ENCODE measurements at regions not wholly inside any gene's neighbourhood (a gene's known extent, or its start where the extent isn't known, plus 50 kb on each side); places are given as distances from the start of the nearest gene placed in this dataset.

DNA sequence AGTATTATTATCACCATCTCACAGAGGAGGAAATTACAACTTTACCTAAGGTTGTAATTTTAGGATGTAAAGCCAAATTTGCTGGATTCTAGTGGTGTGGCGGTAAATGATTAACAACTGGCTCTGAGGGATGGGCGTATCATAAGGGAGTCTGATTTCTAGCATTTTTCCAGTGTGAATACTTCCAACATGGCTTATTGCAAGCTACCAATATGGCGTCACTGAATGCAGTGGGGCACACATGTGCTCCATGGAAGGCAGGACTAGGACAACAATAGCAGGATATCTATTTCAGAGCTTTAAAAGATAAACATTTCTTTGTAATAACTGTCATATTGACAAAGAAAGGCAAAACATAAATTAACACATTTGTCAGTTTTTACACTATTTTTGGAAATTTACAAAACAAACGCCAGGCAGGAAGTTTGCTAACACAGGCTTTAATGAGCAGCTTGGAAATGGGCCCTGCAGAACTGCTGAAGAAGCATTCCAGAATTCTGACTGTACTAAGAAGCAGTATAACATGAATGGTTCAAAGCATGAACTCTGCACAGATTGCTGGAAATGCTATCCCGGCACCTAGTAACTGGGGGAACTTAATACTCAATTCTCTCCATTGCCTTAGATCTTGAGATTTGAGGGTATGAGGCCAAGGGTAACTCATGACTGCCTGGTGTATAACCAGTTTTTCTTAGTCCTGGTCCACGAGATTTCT is 439.3 kb upstream of the MAP2 start:
- peak; percentile 21 for DNase-seq (ENCODE audit: low read depth, low spot score)
- TF ChIP-seq, protein P1, sequence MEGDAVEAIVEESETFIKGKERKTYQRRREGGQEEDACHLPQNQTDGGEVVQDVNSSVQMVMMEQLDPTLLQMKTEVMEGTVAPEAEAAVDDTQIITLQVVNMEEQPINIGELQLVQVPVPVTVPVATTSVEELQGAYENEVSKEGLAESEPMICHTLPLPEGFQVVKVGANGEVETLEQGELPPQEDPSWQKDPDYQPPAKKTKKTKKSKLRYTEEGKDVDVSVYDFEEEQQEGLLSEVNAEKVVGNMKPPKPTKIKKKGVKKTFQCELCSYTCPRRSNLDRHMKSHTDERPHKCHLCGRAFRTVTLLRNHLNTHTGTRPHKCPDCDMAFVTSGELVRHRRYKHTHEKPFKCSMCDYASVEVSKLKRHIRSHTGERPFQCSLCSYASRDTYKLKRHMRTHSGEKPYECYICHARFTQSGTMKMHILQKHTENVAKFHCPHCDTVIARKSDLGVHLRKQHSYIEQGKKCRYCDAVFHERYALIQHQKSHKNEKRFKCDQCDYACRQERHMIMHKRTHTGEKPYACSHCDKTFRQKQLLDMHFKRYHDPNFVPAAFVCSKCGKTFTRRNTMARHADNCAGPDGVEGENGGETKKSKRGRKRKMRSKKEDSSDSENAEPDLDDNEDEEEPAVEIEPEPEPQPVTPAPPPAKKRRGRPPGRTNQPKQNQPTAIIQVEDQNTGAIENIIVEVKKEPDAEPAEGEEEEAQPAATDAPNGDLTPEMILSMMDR (IDR thresholded peaks at IDR 0.05; ENCODE audit: low read depth, low read length): no peak
- in situ Hi-C loops (cut with HindIII; ENCODE audit: low sequenced_read_pairs): no loop called here

DNA sequence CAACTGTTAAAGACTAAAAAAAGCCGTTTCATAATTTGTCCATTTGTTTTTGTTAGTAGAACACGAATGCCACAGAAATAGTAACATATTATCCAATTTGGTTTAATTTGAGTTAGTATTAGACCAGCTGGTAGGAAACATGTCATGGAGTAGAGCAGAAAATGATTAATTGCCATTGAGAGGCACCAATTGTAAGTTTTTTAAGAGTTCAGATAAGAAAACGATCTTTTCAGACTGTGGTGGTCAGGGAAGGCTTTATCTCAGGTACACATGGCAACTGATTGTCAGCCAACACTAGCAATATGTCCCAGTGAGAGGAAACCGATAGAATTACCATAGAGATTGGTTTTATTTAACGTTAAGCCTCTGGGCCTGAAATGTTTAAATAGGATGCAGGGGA is 438.2 kb upstream of the MAP2 start:
- in situ Hi-C loops (cut with HindIII; ENCODE audit: low sequenced_read_pairs): no loop called here
- TF ChIP-seq, protein P1 (IDR thresholded peaks at IDR 0.05; ENCODE audit: low read depth, low read length): no peak
- no peak overlapping the region for H3K4me3 ChIP-seq (ENCODE audit: low read depth, low read length)

More for the DNA sequence above, 439.3 kb upstream of the MAP2 start:
- no peak overlapping the region for H3K4me3 ChIP-seq (ENCODE audit: low read depth, low read length)

DNA sequence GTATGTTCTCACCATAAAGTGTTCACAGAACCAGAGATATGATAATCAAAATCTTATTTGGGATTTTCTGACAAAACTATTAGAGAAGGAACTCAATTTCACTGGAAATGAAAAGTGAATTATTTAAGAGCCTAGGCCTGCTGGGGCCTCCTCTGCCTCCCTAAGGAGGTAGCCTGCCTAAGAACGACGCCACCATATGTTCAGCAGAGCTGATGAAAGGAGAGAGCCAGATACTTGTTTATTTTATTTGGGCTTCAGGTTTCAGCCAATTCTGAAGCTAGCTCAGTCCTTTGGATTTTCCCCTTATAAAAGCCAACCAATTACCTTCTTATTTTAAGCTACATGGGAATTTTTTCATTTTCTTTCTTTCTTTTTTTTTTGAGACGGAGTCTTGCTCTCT is 433.1 kb upstream of the MAP2 start:
- TF ChIP-seq, protein P1 (IDR thresholded peaks at IDR 0.05; ENCODE audit: low read depth, low read length): no peak
- DNase-seq (ENCODE audit: low read depth, low spot score): no peak
- in situ Hi-C loops (cut with HindIII; ENCODE audit: low sequenced_read_pairs): no loop called here
- no peak overlapping the region for H3K4me3 ChIP-seq (ENCODE audit: low read depth, low read length)

More for the DNA sequence above, 438.2 kb upstream of the MAP2 start:
- DNase-seq (ENCODE audit: low read depth, low spot score): no peak

DNA sequence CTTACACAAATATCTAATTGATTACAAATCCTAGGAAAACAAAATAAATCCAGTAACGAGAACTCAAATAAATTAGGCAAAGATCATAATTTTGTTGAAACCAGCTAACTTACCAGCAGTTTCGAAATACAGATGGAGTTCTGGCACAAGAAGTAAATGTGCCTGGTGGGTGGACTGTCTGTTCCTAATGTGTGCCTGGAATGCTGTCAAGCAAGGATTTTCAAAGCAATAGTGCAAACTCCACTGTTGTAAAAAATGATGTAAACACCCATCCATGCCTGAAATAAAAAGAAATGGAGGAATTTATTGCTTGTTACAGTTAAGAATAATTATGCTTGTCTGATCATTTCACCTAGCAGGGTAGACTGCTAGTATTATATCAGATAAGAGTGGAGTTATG is 423.9 kb upstream of the MAP2 start:
- no peak overlapping the region for H3K4me3 ChIP-seq (ENCODE audit: low read depth, low read length)
- DNase-seq (ENCODE audit: low read depth, low spot score): no peak
- in situ Hi-C loops (cut with HindIII; ENCODE audit: low sequenced_read_pairs): no loop called here
- TF ChIP-seq, protein P1 (IDR thresholded peaks at IDR 0.05; ENCODE audit: low read depth, low read length): no peak

DNA sequence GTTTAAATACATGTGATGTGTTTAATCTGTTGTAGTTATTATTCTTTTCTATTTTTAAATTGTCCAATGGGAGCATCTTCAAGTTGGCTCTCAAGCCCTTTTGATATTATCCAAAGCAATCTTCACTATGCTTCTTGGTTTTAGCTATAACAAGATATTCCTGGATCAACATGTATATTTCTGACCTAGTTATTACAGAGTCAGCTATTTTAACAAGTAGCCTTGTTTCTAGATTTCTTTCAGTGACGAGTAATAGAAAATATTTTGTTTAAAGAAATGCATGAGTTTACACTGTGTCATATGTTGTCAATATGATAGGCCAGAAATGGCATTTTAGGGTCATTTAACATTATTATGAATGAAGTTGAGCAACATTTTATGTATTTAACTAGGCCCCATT is 421.8 kb upstream of the MAP2 start:
- H3K4me3 ChIP-seq (ENCODE audit: low read depth, low read length): no peak overlapping the region
- no peak for DNase-seq (ENCODE audit: low read depth, low spot score)
- TF ChIP-seq, protein P1 (IDR thresholded peaks at IDR 0.05; ENCODE audit: low read depth, low read length): no peak
- in situ Hi-C loops (cut with HindIII; ENCODE audit: low sequenced_read_pairs): no loop called here

DNA sequence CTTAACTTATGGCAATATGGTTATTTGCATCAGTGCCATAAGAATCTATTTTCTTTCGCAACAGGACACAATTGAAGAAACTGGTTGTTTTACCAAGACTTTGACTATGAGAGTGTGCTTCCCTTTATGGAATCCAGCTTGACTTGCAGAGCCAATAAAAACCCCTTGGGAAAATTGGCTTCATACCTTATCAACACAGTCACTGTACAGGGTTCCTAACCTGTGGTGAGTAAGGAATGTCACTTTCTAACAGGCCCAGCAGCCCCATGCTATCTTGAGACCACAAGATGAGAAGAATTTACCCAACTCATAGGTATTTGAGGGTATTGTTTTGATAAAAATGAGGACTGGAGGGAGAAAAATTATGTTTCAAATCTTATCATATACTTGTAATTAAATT is 418.5 kb upstream of the MAP2 start:
- in situ Hi-C loops (cut with HindIII; ENCODE audit: low sequenced_read_pairs): no loop called here
- H3K4me3 ChIP-seq (ENCODE audit: low read depth, low read length): no peak overlapping the region
- DNase-seq (ENCODE audit: low read depth, low spot score): no peak
- TF ChIP-seq, protein P1 (IDR thresholded peaks at IDR 0.05; ENCODE audit: low read depth, low read length): no peak

Data from astrocyte of the spinal cord (primary cell).